Panc1 (cell line): ENCODE measurements at regions not wholly inside any gene's neighbourhood (a gene's known extent, or its start where the extent isn't known, plus 50 kb on each side); places are given as distances from the start of the nearest gene placed in this dataset.

Source experiments
- ATAC-seq: fragments of 200-7000 bp; cut with Tn5 transposase; 2 replicates; pipeline ENCODE4 v1.9.1; 2020; ENCODE audit warnings: mild to moderate bottlenecking, moderate library complexity
- BruUV-seq: library from RNA; stranded (reverse); fragments of 400-500 nt; replicated peaks from 2 replicates; lab custom pipeline; 2021; lab: Mats Ljungman, UMichigan
- CTCF ChIA-PET: fragments of 300-600 bp; sonication (Branson Sonifier 250); formaldehyde crosslinking; loops from one replicate; lab custom pipeline; 2022; ENCODE audit warnings: antibody characterized with exemption; lab: Charles Lee
- POLR2A ChIA-PET: fragments of 300-600 bp; sonication (Branson Sonifier 250); formaldehyde crosslinking; loops from one replicate; lab custom pipeline; 2022; ENCODE audit warnings: antibody characterized with exemption; lab: Charles Lee
- DNase-seq: peaks from one replicate; pipeline ENCODE4 v3.0.0-alpha.2; 2010; ENCODE audit warnings: low read depth, low spot score
- H3K27ac ChIP-seq: 2 replicates; pipeline ENCODE4 v1.5.1; 2011; ENCODE audit warnings: mild to moderate bottlenecking, low read length, inconsistent platforms
- H3K27me3 ChIP-seq: fragments of 200-500 bp; sonication (Bioruptor generic); 2 replicates; pipeline ENCODE4 v1.6.0; 2014; ENCODE audit warnings: low read length, inconsistent platforms; ENCODE audit not compliant: control insufficient read depth, insufficient read depth
- H3K36me3 ChIP-seq: fragments of 200-500 bp; sonication (Bioruptor generic); 2 replicates; pipeline ENCODE4 v1.5.1; 2014; ENCODE audit warnings: inconsistent platforms, mild to moderate bottlenecking, low read length, moderate library complexity; ENCODE audit not compliant: control insufficient read depth, insufficient read depth
- H3K4me1 ChIP-seq: 2 replicates; pipeline ENCODE4 v1.5.1; 2011; ENCODE audit warnings: inconsistent platforms, mild to moderate bottlenecking, low read length, moderate library complexity; ENCODE audit not compliant: control insufficient read depth, insufficient read depth
- H3K4me3 ChIP-seq, 2 experiments: 2 replicates each; pipeline ENCODE4 v1.5.1; 2011 to 2012; ENCODE audit warnings: low read depth in 2 of 2, low read length in 2 of 2, mild to moderate bottlenecking in 2 of 2, inconsistent platforms in 1 of 2, moderate library complexity in 1 of 2
- H3K9me3 ChIP-seq: fragments of 200-500 bp; sonication (Bioruptor generic); 2 replicates; pipeline ENCODE4 v1.5.1; 2014; ENCODE audit warnings: low read depth, mild to moderate bottlenecking, inconsistent platforms, low read length, moderate library complexity; ENCODE audit not compliant: control insufficient read depth, insufficient read depth
- POLR2AphosphoS5 ChIP-seq: IDR thresholded peaks from 2 replicates; pipeline ENCODE4 v1.6.1; 2012; ENCODE audit warnings: mild to moderate bottlenecking, low read depth, low read length, moderate library complexity
- SIN3A ChIP-seq: IDR thresholded peaks from 2 replicates; pipeline ENCODE4 v1.6.1; 2012; ENCODE audit warnings: low read depth, mild to moderate bottlenecking, low read length, moderate library complexity, borderline replicate concordance; ENCODE audit not compliant: insufficient read depth
- TCF7L2 ChIP-seq: IDR thresholded peaks from 2 replicates; pipeline ENCODE4 v1.6.1; 2011; ENCODE audit warnings: mild to moderate bottlenecking, low read depth, low read length, inconsistent platforms
- in situ Hi-C: cut with HindIII; loops from 2 replicates; pipeline ENCODE4 v1.10.0; 2016; ENCODE audit warnings: low sequenced_read_pairs, low pct_unique_long_range_greater_than_20kb
- intact Hi-C: fragments of 100-400 bp; cut with micrococcal nuclease; formaldehyde crosslinking; loops from one replicate; pipeline ENCODE4 v1.10.0; 2022; ENCODE audit not compliant: unreplicated experiment
- TF ChIP-seq, protein P1 (sequence below): fragments of 450-650 bp; IDR thresholded peaks from 2 replicates; pipeline ENCODE4 v1.5.1; 2017; ENCODE audit warnings: mild to moderate bottlenecking
- TF ChIP-seq, protein P2 (sequence below), 2 experiments: IDR thresholded peaks; 2 replicates each; pipeline ENCODE4 v1.6.1; 2011 to 2012; ENCODE audit warnings: low read depth in 2 of 2, control low read depth in 1 of 2, low read length in 1 of 2, mild to moderate bottlenecking in 1 of 2, moderate library complexity in 1 of 2; ENCODE audit not compliant: insufficient read depth in 1 of 2

- H3K27me3 ChIP-seq = no peaks in the 10 kb centered on the region
- CTCF ChIA-PET = no interaction called here
- BruUV-seq = no TSS peak
- POLR2A ChIA-PET = no interaction called here
- DNase-seq (no peak), ATAC-seq (no peak)
- intact Hi-C loops (no loop called here), in situ Hi-C loops (no loop called here)
- H3K27ac ChIP-seq = no peak overlapping the region
- H3K9me3 ChIP-seq = peaks cover 8% of the 10 kb centered on the region; the same call in 1 of the 2 replicates
- TF ChIP-seq SIN3A (no peak), POLR2AphosphoS5 (no peak)
- TF ChIP-seq, protein P1, sequence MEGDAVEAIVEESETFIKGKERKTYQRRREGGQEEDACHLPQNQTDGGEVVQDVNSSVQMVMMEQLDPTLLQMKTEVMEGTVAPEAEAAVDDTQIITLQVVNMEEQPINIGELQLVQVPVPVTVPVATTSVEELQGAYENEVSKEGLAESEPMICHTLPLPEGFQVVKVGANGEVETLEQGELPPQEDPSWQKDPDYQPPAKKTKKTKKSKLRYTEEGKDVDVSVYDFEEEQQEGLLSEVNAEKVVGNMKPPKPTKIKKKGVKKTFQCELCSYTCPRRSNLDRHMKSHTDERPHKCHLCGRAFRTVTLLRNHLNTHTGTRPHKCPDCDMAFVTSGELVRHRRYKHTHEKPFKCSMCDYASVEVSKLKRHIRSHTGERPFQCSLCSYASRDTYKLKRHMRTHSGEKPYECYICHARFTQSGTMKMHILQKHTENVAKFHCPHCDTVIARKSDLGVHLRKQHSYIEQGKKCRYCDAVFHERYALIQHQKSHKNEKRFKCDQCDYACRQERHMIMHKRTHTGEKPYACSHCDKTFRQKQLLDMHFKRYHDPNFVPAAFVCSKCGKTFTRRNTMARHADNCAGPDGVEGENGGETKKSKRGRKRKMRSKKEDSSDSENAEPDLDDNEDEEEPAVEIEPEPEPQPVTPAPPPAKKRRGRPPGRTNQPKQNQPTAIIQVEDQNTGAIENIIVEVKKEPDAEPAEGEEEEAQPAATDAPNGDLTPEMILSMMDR = no peak
- H3K36me3 ChIP-seq = no peaks in the 10 kb centered on the region
- H3K4me1 ChIP-seq = no peaks in the 10 kb centered on the region
- no peak overlapping the region for H3K4me3 ChIP-seq
Observed at GRCh38 chr15:58274885-58275284, 136.7 kb downstream of the AQP9 start.

- CTCF ChIA-PET = no interaction called here
- in situ Hi-C loops (no loop called here), intact Hi-C loops (no loop called here)
- BruUV-seq = no TSS peak
- H3K36me3 ChIP-seq = no peaks in the 10 kb centered on the region
- no peak overlapping the region for H3K27ac ChIP-seq
- DNase-seq (no peak), ATAC-seq (no peak)
- peaks cover 8% of the 10 kb centered on the region; the same call in 1 of the 2 replicates for H3K9me3 ChIP-seq
- no peaks in the 10 kb centered on the region for H3K4me1 ChIP-seq
- POLR2A ChIA-PET = no interaction called here
- peaks cover 2% of the 10 kb centered on the region; the same call in 1 of the 2 replicates for H3K27me3 ChIP-seq
- no peak overlapping the region for H3K4me3 ChIP-seq
- TF ChIP-seq, protein P2, sequence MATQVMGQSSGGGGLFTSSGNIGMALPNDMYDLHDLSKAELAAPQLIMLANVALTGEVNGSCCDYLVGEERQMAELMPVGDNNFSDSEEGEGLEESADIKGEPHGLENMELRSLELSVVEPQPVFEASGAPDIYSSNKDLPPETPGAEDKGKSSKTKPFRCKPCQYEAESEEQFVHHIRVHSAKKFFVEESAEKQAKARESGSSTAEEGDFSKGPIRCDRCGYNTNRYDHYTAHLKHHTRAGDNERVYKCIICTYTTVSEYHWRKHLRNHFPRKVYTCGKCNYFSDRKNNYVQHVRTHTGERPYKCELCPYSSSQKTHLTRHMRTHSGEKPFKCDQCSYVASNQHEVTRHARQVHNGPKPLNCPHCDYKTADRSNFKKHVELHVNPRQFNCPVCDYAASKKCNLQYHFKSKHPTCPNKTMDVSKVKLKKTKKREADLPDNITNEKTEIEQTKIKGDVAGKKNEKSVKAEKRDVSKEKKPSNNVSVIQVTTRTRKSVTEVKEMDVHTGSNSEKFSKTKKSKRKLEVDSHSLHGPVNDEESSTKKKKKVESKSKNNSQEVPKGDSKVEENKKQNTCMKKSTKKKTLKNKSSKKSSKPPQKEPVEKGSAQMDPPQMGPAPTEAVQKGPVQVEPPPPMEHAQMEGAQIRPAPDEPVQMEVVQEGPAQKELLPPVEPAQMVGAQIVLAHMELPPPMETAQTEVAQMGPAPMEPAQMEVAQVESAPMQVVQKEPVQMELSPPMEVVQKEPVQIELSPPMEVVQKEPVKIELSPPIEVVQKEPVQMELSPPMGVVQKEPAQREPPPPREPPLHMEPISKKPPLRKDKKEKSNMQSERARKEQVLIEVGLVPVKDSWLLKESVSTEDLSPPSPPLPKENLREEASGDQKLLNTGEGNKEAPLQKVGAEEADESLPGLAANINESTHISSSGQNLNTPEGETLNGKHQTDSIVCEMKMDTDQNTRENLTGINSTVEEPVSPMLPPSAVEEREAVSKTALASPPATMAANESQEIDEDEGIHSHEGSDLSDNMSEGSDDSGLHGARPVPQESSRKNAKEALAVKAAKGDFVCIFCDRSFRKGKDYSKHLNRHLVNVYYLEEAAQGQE (IDR thresholded peaks at IDR 0.05; ENCODE audit: insufficient read depth in 1 of 2, low read depth in 2 of 2, low read length in 1 of 2) = no peak
- TF ChIP-seq SIN3A (no peak), TCF7L2 (no peak), POLR2AphosphoS5 (no peak)
- TF ChIP-seq, protein P1 = no peak
Observed at GRCh38 chr15:58275785-58276184, 137.6 kb downstream of the AQP9 start.
